GM19099 (cell line): ENCODE measurements at regions not wholly inside any gene's neighbourhood (a gene's known extent, or its start where the extent isn't known, plus 50 kb on each side); places are given as distances from the start of the nearest gene placed in this dataset.

Source experiments
- POLR2A ChIP-seq: IDR thresholded peaks from 3 replicates; pipeline ENCODE4 v1.6.1; 2011; ENCODE audit warnings: low read depth; ENCODE audit not compliant: insufficient read length; ENCODE audit errors: extremely low read depth

DNA sequence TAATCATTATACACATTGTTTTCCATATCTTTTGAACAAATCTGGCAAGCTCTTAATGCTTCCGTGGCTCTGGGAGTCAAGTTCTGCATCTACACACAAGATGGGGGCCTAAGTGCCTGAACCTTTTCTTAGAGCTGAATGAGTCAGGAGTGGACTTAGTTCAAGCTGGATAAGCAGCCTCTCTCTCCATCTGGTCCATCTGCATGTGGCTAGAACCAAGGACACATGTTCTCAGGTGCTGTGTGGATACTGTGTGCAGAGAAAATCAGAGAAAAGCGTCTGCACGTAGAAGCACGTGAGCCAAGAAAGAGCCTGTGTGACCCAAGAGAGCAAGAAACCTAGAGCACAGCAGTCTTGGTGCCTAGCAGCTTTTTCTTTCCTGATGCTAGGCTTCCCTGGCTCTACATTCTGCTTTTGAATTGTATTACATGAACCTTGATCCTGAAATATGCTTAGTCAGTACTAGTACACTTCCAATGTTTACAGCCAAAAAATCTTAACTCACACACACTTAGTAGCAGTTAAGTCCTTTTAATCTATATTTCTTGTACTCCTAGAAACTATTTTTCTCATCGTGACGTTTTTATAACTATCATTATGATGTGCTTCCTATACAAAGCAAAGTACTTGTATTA, 1798.9 kb downstream of the MAT2B start:
- TF ChIP-seq POLR2A, result no peak

GRCh38 chr5:165305596-165305995, 1800.2 kb downstream of the MAT2B start:
- no peak for TF ChIP-seq POLR2A

DNA sequence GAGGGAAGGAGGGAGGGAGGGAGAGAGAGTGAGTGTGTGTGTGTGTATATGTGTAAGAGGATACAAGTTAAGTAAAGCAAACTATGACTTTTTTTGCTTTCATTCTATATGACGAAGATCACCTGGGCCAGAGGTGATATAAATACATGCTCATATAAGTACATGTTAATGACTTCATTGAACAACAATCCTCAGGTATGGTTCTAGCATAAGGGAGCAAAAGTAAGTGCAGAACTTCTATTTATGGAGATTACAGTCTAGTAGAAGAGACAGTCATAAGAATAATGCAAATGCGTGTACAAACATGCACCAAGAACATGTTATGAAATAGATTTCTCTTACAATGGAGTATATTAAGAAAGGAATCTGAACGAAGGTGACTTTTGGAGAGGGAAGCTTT, 1804.0 kb downstream of the MAT2B start:
- TF ChIP-seq POLR2A, result no peak

GRCh38 chr5:165310031-165310430, 1804.6 kb downstream of the MAT2B start:
- no peak for TF ChIP-seq POLR2A

DNA sequence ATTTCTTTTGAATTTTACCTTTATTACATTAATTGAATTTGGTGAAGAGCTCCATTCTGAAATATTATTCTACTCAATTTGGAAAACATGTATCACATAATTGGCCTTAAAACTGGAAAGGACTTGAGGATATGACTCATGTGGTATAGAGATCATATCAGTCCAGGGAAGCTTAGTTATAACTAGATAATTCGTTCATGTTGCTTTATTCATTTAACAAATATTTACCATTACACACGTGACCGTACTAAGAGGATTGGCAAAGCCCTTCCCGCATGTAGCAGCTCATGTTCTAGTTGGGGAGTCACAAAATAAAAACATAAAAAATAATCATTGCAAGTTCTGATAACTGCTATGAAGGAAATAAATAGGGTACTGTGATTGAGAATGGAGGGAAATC, 1816.5 kb downstream of the MAT2B start:
- TF ChIP-seq POLR2A, result no peak

DNA sequence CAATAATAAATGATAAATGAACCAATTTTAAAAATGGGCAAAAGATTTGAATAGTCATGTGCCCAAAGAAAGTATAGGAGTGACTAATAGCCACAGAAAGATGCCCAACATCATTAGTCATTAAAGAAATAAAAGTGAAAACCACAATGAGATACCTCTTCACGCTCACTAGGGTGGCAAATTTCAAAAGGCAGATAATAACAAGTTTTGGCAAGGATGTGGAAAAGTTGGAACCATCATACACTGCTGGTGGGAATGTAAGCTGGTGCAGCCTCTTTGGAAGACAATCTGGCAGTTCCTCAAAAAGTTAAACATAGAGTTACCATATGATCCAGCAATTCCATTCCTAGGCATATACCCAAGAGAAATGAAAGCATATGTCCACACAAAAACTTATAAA, 1819.8 kb downstream of the MAT2B start:
- TF ChIP-seq POLR2A, result no peak

DNA sequence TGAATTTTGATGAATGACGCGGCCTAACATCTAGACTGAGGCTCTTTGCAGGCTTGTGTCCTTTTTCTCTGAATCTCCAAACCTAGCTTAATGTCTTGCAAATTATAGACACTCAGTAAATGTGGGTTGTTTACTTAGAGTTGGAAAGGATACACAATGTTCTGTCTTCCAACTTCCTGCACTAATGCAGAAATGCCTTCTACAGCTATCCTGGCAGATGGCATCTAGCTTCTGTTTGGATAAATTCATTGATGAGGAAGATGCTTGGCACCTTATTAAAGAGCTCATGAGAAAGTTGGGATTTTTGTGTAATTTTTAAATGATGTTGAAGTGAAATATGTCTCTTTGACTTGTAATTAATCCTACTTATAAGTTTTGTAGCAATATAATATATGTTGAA, 1822.2 kb downstream of the MAT2B start:
- no peak for TF ChIP-seq POLR2A

- no peak for TF ChIP-seq POLR2A
Measured at GRCh38 chr5:165328846-165329245, 1823.4 kb downstream of the MAT2B start.

DNA sequence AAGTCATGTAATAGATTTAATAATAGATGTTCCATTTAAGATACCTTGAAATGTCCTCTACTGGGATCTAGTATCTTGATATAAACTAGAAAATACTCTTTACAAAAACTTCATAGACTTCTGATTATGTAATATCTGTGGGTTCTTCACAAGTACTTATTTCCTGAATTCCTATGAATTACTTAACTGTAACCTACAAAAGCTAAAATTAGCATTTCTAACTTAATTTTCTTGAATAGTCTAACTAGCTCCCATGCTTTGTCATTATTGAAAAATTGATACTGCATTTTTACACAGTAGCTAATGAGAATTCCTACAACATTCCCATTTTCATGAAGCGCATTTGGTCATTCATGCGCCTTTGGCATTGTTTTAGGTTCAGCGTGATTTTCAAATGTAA, 1828.2 kb downstream of the MAT2B start:
- no peak for TF ChIP-seq POLR2A

DNA sequence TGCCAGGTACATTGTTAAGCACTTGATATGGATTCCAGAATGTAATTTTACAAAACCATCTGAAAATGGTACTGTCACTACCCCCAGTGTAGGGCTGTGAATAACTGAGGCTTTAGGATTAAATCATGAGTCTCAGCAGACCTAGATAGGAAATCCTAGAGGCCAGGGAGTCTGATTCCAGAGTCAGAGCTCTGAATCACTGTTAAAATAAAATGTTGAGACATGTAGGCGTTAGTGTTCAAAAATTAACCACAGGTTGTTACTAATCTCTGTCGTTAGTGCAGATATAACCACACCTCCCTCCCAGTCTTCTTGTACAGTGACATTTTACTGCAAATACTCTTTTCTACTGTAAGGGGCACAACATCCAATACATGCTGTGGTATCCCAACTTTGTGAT, 1828.8 kb downstream of the MAT2B start:
- no peak for TF ChIP-seq POLR2A

DNA sequence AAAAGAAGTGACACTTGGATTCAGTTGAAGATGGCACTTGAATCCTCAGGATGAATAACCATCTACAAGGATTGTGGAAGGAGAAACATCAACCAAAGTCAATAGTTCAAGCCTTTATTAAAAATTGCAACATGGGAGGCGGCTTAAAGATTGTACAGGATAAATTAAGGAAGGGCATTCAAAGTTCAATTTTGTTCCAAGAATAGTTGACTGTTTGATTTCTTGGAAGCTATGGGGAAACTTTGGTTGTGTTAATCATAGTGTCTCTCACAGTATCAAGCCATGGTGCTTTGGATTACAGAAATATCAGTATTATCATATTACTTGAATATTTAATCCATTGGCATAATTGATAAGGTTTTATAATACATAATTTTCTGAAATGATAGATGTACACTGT, 1844.3 kb downstream of the MAT2B start:
- no peak for TF ChIP-seq POLR2A

GRCh38 chr5:165351342-165351741, 1845.9 kb downstream of the MAT2B start:
- no peak for TF ChIP-seq POLR2A

GRCh38 chr5:165360366-165360765, 1854.9 kb downstream of the MAT2B start:
- TF ChIP-seq POLR2A, result no peak

- no peak for TF ChIP-seq POLR2A
Measured at GRCh38 chr5:165360784-165361542, 1855.5 kb downstream of the MAT2B start.

- no peak for TF ChIP-seq POLR2A
Measured at GRCh38 chr5:165370233-165370632, 1864.8 kb downstream of the MAT2B start.

DNA sequence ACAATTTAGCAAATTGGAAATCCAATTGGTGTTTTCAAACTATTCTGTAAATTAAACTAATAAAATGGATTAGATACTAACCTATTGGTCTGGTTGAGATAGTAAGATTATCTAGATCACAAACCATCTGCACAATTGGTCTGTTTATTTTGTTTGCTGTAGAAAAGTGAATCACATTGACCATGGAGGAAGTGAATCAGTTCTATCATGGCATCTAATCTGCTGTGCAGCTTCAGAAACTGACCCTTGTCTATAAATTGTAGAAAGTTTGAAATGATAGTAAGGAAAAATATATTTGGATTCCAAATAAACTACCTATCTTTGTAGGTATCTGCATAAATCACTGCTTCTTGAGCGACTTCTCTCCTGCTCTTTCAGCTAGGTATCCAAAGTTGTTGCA, 1865.4 kb downstream of the MAT2B start:
- TF ChIP-seq POLR2A, result no peak
